ENCODE measurements at regions not wholly inside any gene's neighbourhood (a gene's known extent, or its start where the extent isn't known, plus 50 kb on each side); places are given as distances from the start of the nearest gene placed in this dataset.
"Not testable (repeated sequence)": the region's sequence is repeated elsewhere in the genome, so short reads cannot be mapped to it uniquely, and the experiment has no call there.

DNA sequence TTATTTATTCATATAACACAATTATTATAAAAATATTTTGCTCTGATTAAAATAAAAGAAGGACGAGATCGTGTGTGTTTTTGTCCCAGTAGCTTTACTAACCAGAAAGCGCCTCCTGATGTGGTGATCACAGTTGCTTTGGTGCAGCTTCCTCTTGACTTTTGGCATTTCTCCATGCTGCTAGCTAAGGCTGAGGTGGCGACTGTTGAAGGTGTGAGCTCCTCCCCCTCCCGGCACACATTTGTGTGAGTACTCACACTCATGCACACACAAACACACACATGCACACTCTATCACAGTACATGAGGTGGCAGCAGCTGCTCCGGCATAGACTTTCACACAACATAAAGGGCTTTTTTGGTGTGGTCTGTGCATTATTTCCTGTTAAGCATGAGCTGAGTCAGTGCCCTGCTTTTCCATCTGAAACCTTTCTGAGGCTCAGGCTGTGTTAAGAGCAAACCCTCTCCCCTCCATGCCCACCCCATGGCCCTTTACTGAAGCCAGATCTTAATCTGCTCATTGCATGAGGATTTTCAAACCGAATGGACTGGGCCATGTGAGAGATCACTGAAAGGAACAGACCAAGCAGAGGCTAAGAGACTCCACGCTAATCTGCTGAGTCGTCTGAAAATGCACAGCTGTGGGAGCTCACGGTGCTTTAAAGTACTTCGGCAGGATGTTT is 53.3 kb downstream of the FOXD4L1 start:
- not testable (repeated sequence) for DNase-seq

DNA sequence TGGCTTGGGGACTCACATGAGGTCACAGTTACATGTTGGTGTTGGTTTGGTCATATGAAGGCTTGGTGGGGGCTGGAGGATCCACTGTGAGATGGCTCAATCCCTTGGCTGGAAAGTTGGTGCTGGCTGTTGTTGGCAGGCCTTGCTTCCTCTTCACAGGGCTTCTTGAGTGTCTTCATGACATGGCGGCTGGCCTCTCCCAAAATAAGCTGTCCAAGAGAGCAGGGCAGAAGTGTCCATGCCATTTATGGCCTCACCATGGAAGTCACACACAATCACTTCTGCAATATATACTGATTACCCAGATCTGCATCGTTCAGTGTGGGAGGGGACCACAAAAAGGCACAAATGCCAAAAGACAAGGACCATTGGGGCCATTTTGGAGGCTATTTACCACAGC is 61.4 kb downstream of the FOXD4L1 start:
- not testable (repeated sequence) for DNase-seq

DNA sequence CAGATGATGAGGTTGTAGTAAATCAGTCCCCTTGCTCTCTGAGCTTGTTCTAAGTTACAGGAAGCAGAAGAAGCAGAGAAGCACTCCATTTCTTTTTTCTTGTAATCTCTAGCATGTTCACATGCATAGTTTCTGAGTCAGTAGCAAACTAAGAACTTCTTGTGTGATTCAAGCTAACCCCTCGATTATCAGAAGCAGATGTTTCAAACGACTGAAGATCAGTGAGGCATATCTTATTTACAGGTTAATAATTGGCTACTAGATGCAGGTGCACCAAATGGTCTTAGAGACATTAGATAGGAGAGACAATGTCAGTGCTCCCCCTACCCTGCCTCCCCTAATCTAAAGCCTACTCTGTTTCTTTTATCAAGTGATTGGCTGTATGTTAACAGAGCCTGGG is 64.2 kb downstream of the FOXD4L1 start:
- not testable (repeated sequence) for DNase-seq

- peak; percentile 7 for DNase-seq
Measured at GRCh38 chr2:113566674-113567480, 60.2 kb upstream of the RABL2A start.

DNA sequence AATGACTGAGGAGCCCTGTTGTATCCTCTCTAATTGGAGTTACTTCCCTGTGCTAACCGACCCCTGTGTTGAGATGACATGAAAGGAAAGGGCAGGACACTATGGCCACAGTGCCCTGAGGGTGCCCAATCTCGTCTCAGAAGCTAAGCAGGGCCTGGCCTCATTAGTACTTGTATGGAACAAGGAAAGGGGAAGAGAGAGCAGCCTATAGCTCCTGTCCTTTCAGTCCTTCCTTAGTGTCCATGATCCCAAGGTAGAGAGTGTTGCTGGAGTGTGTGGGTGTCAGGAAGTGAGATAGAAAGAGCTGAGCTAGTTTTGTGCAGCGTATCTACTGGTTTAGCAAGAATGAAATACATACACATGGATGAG is 59.6 kb upstream of the RABL2A start:
- not testable (repeated sequence) for DNase-seq

DNA sequence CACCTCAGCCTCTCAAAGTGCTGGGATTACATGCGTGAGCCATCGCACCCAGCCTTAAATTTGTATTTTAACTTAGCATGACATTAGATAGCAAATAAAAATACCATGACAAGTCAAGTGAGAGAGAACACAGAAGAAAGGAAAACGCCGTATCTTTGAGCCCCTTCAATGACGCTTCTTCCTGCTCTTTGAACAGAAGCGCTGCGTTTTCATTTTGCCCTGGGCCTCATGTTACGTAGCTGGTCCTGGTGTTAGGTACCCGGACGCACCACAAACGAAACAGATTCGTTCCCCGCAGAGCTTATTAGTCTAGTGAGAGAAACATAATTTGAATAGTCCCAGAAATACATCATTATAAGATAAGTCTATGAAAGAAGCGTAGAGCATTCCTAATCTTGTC is 58.8 kb upstream of the RABL2A start:
- not testable (repeated sequence) for DNase-seq

- DNase-seq = peak; percentile 63
Measured at GRCh38 chr2:113570082-113570481, 57.0 kb upstream of the RABL2A start.

DNA sequence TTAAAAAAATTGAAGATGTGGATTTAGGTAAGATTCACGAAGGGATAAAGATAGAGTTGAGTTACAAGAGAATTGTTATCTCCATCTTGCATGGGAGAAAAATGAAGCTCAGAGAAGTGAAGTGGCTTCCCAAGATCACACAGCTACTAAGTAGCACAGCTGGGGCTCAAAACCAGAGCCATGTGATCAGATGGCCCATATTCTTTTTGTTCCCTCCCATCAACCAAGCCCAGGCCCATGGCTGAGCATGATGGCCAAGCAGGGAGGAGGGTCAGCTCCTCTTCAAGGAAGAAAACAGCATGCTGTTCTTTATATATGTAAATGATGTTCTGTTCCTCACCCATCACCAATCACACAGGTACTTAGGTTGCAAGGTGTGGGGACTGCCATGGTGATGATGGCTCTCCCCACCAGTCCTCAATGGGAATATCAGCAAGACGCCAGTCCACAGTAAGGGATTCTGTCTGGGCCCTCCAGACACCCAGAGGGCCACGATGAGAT is 56.5 kb upstream of the RABL2A start:
- DNase-seq = not testable (repeated sequence)

DNA sequence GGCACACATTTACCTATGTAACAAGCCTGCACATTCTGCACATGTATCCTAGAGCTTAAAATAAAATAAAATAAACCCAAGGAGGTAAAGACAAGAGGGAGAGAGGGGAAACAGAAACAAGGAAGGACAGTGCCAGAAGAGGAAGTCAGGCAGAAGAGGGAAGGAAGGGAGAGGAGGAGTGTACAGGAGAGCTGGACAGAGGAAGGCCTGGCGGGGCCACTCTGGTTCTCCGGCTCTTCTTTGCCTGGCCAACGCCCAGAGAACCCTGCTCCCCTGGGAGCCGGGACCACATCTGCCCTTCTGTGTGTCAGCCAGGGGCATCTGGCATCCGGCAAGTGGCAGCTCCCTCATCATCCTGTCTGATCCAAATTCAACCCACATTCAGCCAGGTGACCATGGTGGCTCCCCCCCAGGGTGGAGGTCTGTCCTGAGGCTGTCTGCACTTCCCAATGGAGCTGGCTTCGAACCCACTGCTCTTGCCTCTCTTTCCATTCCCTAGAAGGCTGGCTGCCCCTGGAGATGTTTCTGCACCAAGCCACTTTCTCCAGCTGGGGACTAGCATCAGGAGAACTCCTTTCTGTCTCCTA is 55.5 kb upstream of the RABL2A start:
- DNase-seq = not testable (repeated sequence)

DNA sequence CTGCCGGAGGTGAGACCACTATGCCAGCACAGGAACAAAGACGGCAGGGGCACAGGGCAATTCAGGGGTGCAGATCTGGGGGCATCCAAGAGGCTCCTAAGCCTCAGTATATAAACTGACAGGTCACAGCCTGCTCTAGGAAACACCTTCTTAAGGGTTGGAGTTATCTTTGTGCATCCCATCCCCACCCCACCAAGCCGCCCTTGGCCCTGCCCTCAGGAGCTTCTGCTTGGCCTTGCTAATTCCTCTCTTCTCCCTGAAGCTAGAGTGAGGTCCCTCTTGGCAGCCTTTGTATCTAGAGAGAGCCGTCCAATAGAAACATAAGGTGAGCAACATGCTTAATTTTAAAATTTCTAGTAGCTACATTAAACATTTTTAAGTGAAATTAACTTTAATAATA is 51.3 kb upstream of the RABL2A start:
- not testable (repeated sequence) for DNase-seq

DNA sequence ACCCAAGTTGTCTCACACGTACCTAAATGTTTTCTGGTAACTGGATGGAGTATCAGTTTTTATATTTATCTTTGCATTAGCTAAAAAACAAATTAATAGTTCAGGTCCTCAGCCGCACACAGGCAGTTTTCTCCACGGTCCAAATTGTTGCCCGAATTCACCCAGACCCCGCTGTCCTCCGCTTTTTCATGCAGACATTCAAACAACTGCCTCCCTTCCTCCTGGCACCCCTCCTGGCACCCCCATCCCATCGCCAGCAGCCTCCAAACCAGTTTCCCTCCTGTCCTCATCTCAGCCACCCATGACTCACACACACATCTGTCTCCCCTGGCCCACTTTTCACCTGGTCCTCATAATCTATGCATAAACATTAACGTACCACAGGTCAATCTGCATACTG is 50.7 kb upstream of the RABL2A start:
- not testable (repeated sequence) for DNase-seq

Measured in fibroblast of upper back skin (primary cell).